GM23338 (cell line): ENCODE measurements at regions not wholly inside any gene's neighbourhood (a gene's known extent, or its start where the extent isn't known, plus 50 kb on each side); places are given as distances from the start of the nearest gene placed in this dataset.

Experiments
- CREB1 ChIP-seq: fragments of 250-450 bp; sonication (Bioruptor Pico); IDR thresholded peaks from 2 replicates; pipeline ENCODE4 v1.5.0; 2020; ENCODE audit warnings: low read depth, mild to moderate bottlenecking, moderate library complexity
- EZH2 ChIP-seq: fragments of 200-600 bp; sonication (generic); IDR thresholded peaks from one replicate; pipeline ENCODE4 v1.8.0; 2017; ENCODE audit warnings: antibody characterized with exemption, mild to moderate bottlenecking, low read depth; ENCODE audit not compliant: unreplicated experiment
- EZH2phosphoT487 ChIP-seq: fragments of 200-600 bp; sonication (generic); IDR thresholded peaks from one replicate; pipeline ENCODE4 v1.8.1; 2018; ENCODE audit warnings: antibody characterized with exemption; ENCODE audit not compliant: unreplicated experiment
- JUNB ChIP-seq: IDR thresholded peaks from one replicate; pipeline ENCODE4 v1.6.1; 2016; ENCODE audit warnings: antibody characterized with exemption; ENCODE audit not compliant: unreplicated experiment
- NANOG ChIP-seq: IDR thresholded peaks from 2 replicates; pipeline ENCODE4 v1.6.1; 2016; ENCODE audit warnings: antibody characterized with exemption, borderline replicate concordance
- POLR2AphosphoS5 ChIP-seq: IDR thresholded peaks from 2 replicates; pipeline ENCODE4 v1.6.1; 2016; ENCODE audit warnings: antibody characterized with exemption, low read depth
- REST ChIP-seq: IDR thresholded peaks from one replicate; pipeline ENCODE4 v1.6.1; 2018; ENCODE audit warnings: antibody characterized with exemption; ENCODE audit not compliant: unreplicated experiment
- STAT1 ChIP-seq: IDR thresholded peaks from one replicate; pipeline ENCODE4 v1.6.1; 2016; ENCODE audit warnings: antibody characterized with exemption; ENCODE audit not compliant: unreplicated experiment
- ZNF114 ChIP-seq: fragments of 250-450 bp; sonication (Bioruptor Pico); IDR thresholded peaks from 2 replicates; pipeline ENCODE4 v1.5.0; 2020; ENCODE audit warnings: mild to moderate bottlenecking, moderate library complexity
- TF ChIP-seq, protein P1 (sequence below), 2 experiments: fragments of 200-600 bp in 1 of 2; sonication (generic) in 1 of 2; conservative IDR thresholded peaks; 2 replicates each; pipeline versions ENCODE4 v1.5.1 to v1.6.1; 2016 to 2017; ENCODE audit warnings: antibody characterized with exemption in 2 of 2, low read depth in 2 of 2, mild to moderate bottlenecking in 2 of 2, moderate library complexity in 1 of 2
- TF ChIP-seq, protein P2 (sequence below): fragments of 250-450 bp; sonication (Bioruptor Pico); IDR thresholded peaks from 2 replicates; pipeline ENCODE4 v1.5.0; 2020; ENCODE audit warnings: mild to moderate bottlenecking, moderate library complexity

DNA sequence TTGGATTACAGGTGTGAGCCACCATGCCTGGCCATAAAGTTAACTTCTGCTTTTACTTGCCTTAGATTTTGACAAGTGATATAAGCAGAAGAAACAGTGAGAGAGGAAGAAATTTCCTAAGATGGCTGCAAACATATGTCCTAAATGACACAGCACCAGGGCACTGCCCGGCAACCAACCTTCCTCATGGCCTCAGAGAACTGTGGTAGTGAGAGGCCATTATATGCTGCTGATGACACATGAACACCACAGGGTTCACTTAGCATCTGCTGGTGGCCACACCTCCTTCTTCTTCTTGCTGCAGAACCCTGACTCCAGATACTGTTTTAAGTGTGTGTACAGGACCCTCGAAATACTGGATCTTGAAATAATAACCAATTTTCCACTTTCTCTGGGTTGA, 88.2 kb downstream of the KCTD12 start:
- TF ChIP-seq POLR2AphosphoS5 (no peak), EZH2 (no peak), REST (no peak), ZNF114 (CRISPR knock-in tag) (no peak), NANOG (no peak), CREB1 (CRISPR knock-in tag) (no peak), EZH2phosphoT487 (no peak), JUNB (no peak), STAT1 (no peak)
- TF ChIP-seq, protein P1, sequence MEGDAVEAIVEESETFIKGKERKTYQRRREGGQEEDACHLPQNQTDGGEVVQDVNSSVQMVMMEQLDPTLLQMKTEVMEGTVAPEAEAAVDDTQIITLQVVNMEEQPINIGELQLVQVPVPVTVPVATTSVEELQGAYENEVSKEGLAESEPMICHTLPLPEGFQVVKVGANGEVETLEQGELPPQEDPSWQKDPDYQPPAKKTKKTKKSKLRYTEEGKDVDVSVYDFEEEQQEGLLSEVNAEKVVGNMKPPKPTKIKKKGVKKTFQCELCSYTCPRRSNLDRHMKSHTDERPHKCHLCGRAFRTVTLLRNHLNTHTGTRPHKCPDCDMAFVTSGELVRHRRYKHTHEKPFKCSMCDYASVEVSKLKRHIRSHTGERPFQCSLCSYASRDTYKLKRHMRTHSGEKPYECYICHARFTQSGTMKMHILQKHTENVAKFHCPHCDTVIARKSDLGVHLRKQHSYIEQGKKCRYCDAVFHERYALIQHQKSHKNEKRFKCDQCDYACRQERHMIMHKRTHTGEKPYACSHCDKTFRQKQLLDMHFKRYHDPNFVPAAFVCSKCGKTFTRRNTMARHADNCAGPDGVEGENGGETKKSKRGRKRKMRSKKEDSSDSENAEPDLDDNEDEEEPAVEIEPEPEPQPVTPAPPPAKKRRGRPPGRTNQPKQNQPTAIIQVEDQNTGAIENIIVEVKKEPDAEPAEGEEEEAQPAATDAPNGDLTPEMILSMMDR (conservative IDR thresholded peaks at IDR 0.05; ENCODE audit: low read depth in 2 of 2): no peak
- TF ChIP-seq, protein P2, sequence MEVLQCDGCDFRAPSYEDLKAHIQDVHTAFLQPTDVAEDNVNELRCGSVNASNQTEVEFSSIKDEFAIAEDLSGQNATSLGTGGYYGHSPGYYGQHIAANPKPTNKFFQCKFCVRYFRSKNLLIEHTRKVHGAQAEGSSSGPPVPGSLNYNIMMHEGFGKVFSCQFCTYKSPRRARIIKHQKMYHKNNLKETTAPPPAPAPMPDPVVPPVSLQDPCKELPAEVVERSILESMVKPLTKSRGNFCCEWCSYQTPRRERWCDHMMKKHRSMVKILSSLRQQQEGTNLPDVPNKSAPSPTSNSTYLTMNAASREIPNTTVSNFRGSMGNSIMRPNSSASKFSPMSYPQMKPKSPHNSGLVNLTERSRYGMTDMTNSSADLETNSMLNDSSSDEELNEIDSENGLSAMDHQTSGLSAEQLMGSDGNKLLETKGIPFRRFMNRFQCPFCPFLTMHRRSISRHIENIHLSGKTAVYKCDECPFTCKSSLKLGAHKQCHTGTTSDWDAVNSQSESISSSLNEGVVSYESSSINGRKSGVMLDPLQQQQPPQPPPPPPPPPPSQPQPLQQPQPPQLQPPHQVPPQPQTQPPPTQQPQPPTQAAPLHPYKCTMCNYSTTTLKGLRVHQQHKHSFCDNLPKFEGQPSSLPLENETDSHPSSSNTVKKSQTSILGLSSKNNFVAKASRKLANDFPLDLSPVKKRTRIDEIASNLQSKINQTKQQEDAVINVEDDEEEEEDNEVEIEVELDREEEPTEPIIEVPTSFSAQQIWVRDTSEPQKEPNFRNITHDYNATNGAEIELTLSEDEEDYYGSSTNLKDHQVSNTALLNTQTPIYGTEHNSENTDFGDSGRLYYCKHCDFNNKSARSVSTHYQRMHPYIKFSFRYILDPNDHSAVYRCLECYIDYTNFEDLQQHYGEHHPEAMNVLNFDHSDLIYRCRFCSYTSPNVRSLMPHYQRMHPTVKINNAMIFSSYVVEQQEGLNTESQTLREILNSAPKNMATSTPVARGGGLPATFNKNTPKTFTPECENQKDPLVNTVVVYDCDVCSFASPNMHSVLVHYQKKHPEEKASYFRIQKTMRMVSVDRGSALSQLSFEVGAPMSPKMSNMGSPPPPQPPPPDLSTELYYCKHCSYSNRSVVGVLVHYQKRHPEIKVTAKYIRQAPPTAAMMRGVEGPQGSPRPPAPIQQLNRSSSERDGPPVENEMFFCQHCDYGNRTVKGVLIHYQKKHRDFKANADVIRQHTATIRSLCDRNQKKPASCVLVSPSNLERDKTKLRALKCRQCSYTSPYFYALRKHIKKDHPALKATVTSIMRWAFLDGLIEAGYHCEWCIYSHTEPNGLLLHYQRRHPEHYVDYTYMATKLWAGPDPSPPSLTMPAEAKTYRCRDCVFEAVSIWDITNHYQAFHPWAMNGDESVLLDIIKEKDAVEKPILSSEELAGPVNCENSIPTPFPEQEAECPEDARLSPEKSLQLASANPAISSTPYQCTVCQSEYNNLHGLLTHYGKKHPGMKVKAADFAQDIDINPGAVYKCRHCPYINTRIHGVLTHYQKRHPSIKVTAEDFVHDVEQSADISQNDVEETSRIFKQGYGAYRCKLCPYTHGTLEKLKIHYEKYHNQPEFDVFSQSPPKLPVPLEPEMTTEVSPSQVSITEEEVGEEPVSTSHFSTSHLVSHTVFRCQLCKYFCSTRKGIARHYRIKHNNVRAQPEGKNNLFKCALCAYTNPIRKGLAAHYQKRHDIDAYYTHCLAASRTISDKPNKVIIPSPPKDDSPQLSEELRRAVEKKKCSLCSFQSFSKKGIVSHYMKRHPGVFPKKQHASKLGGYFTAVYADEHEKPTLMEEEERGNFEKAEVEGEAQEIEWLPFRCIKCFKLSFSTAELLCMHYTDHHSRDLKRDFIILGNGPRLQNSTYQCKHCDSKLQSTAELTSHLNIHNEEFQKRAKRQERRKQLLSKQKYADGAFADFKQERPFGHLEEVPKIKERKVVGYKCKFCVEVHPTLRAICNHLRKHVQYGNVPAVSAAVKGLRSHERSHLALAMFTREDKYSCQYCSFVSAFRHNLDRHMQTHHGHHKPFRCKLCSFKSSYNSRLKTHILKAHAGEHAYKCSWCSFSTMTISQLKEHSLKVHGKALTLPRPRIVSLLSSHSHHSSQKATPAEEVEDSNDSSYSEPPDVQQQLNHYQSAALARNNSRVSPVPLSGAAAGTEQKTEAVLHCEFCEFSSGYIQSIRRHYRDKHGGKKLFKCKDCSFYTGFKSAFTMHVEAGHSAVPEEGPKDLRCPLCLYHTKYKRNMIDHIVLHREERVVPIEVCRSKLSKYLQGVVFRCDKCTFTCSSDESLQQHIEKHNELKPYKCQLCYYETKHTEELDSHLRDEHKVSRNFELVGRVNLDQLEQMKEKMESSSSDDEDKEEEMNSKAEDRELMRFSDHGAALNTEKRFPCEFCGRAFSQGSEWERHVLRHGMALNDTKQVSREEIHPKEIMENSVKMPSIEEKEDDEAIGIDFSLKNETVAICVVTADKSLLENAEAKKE (CRISPR knock-in tag): no peak
